EL (cell line): ENCODE measurements at regions not wholly inside any gene's neighbourhood (a gene's known extent, or its start where the extent isn't known, plus 50 kb on each side); places are given as distances from the start of the nearest gene placed in this dataset.

ENCODE experiments used
- DNase-seq: peaks from one replicate; pipeline ENCODE4 v3.0.0-alpha.2; 2016

GRCh38 chr10:3478153-3478552 lies 305.6 kb upstream of the PITRM1 start:
- DNase-seq = no peak

- no peak for DNase-seq
These were observed 305.1 kb upstream of the PITRM1 start for GRCh38 chr10:3477683-3478082.

GRCh38 chr10:3476640-3477448 lies 304.3 kb upstream of the PITRM1 start:
- DNase-seq = no peak

- DNase-seq = no peak
These were observed 303.6 kb upstream of the PITRM1 start for GRCh38 chr10:3476186-3476585.

- no peak for DNase-seq
These were observed 302.8 kb upstream of the PITRM1 start for GRCh38 chr10:3475367-3475766.

- no peak for DNase-seq
These were observed 301.7 kb upstream of the PITRM1 start for GRCh38 chr10:3474266-3474665.

GRCh38 chr10:3473271-3473670 lies 300.7 kb upstream of the PITRM1 start:
- DNase-seq = no peak

- DNase-seq = peak; percentile 27
These were observed 299.9 kb upstream of the PITRM1 start for GRCh38 chr10:3472287-3473051.

GRCh38 chr10:3471927-3472286 lies 299.3 kb upstream of the PITRM1 start:
- no peak for DNase-seq

- DNase-seq = no peak
These were observed 298.9 kb upstream of the PITRM1 start for GRCh38 chr10:3471472-3471871.

- no peak for DNase-seq
These were observed 297.6 kb upstream of the PITRM1 start for GRCh38 chr10:3470191-3470590.

- no peak for DNase-seq
These were observed 297.0 kb upstream of the PITRM1 start for GRCh38 chr10:3469639-3470020.

- peak; percentile 88 for DNase-seq
These were observed 296.5 kb upstream of the PITRM1 start for GRCh38 chr10:3468919-3469638.

GRCh38 chr10:3467052-3467951 lies 294.7 kb upstream of the PITRM1 start:
- peak; percentile 96 for DNase-seq

GRCh38 chr10:3465406-3465891 lies 292.9 kb upstream of the PITRM1 start:
- no peak for DNase-seq

- DNase-seq = no peak
These were observed 292.3 kb upstream of the PITRM1 start for GRCh38 chr10:3464760-3465405.

GRCh38 chr10:3460420-3461128 lies 288.0 kb upstream of the PITRM1 start:
- no peak for DNase-seq

GRCh38 chr10:3455385-3456334 lies 283.1 kb upstream of the PITRM1 start:
- DNase-seq = peak; percentile 97

- peak; percentile 92 for DNase-seq
These were observed 280.2 kb upstream of the PITRM1 start for GRCh38 chr10:3452683-3453361.
